Liver (tissue), 3 donors: ENCODE measurements at regions not wholly inside any gene's neighbourhood (a gene's known extent, or its start where the extent isn't known, plus 50 kb on each side); places are given as distances from the start of the nearest gene placed in this dataset.

Experiments
- CTCF ChIP-seq: fragments of 150-350 bp; IDR thresholded peaks from 2 replicates; pipeline ENCODE4 v1.5.1; 2017; ENCODE audit warnings: improper control_type of control experiment, low read depth, low read length; ENCODE audit not compliant: missing input control
- SP1 ChIP-seq: IDR thresholded peaks from 2 replicates; pipeline ENCODE4 v1.6.1; 2018; ENCODE audit warnings: antibody characterized with exemption, mild to moderate bottlenecking
- donor health status: healthy.
- donor health status: healthy.

GRCh38 chr6:11640486-11640885 is 102.9 kb downstream of the TMEM170B start:
- TF ChIP-seq CTCF (no peak), SP1 (no peak)
